HG03196 (cell line): ENCODE measurements at regions not wholly inside any gene's neighbourhood (a gene's known extent, or its start where the extent isn't known, plus 50 kb on each side); places are given as distances from the start of the nearest gene placed in this dataset.

Experiments
- ATAC-seq: cut with Tn5 transposase; IDR thresholded peaks from one replicate; pipeline ENCODE4 v1.9.1; 2021; ENCODE audit not compliant: unreplicated experiment

GRCh38 chr10:7028809-7029166 lies 382.0 kb downstream of the SFMBT2 start:
- no peak for ATAC-seq

- ATAC-seq, result no peak
Measured at GRCh38 chr10:7027913-7028808, 382.7 kb downstream of the SFMBT2 start.

- ATAC-seq, result no peak
Measured at GRCh38 chr10:7027237-7027912, 383.5 kb downstream of the SFMBT2 start.

- ATAC-seq, result no peak
Measured at GRCh38 chr10:7026818-7027217, 384.0 kb downstream of the SFMBT2 start.

- ATAC-seq, result no peak
Measured at GRCh38 chr10:7025296-7025695, 385.5 kb downstream of the SFMBT2 start.

GRCh38 chr10:7015457-7015856 lies 395.4 kb downstream of the SFMBT2 start:
- no peak for ATAC-seq

- no peak for ATAC-seq
Measured at GRCh38 chr10:7014721-7015120, 396.1 kb downstream of the SFMBT2 start.

GRCh38 chr10:7011994-7012393 lies 398.8 kb downstream of the SFMBT2 start:
- no peak for ATAC-seq

- no peak for ATAC-seq
Measured at GRCh38 chr10:7008645-7009044, 402.2 kb downstream of the SFMBT2 start.

- no peak for ATAC-seq
Measured at GRCh38 chr10:7007600-7008190, 403.1 kb downstream of the SFMBT2 start.

- no peak for ATAC-seq
Measured at GRCh38 chr10:7006566-7006965, 404.3 kb downstream of the SFMBT2 start.

GRCh38 chr10:7003831-7004395 lies 406.9 kb downstream of the SFMBT2 start:
- no peak for ATAC-seq

GRCh38 chr10:7000061-7000460 lies 410.8 kb downstream of the SFMBT2 start:
- ATAC-seq, result no peak

- no peak for ATAC-seq
Measured at GRCh38 chr10:6999232-6999925, 411.5 kb downstream of the SFMBT2 start.

GRCh38 chr10:6997509-6997908 lies 413.3 kb downstream of the SFMBT2 start:
- ATAC-seq, result no peak

- no peak for ATAC-seq
Measured at GRCh38 chr10:6996431-6996830, 414.4 kb downstream of the SFMBT2 start.

- no peak for ATAC-seq
Measured at GRCh38 chr10:6995831-6996230, 415.0 kb downstream of the SFMBT2 start.

GRCh38 chr10:6995341-6995740 lies 415.3 kb upstream of the PRKCQ start:
- no peak for ATAC-seq

- no peak for ATAC-seq
Measured at GRCh38 chr10:6990891-6991290, 410.8 kb upstream of the PRKCQ start.

GRCh38 chr10:6988654-6989053 lies 408.6 kb upstream of the PRKCQ start:
- ATAC-seq, result no peak

GRCh38 chr10:6987536-6987945 lies 407.5 kb upstream of the PRKCQ start:
- no peak for ATAC-seq
